ENCODE measurements at regions not wholly inside any gene's neighbourhood (a gene's known extent, or its start where the extent isn't known, plus 50 kb on each side); places are given as distances from the start of the nearest gene placed in this dataset.

DNA sequence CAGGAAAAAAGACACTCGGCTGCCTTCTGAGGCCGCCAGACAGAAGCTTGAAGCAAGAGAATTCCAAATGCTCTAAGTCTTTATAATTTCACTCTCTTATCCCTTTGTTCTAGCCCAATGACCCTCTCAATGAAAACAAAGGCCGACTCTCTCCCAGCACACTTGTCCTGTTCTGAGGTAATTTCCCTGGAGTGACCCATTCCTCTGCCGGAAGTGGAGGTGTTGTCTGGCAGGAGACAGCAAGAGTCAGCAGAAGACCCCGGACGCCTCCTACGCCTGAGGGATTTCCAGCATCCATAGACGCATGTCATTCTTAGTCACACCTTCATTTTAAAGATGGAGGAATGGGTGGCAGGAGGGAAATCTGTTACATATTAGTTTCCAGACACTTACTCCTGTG lies 110.3 kb downstream of the SOD2 start:
- DNase-seq = no peak
- TF ChIP-seq, protein P1, sequence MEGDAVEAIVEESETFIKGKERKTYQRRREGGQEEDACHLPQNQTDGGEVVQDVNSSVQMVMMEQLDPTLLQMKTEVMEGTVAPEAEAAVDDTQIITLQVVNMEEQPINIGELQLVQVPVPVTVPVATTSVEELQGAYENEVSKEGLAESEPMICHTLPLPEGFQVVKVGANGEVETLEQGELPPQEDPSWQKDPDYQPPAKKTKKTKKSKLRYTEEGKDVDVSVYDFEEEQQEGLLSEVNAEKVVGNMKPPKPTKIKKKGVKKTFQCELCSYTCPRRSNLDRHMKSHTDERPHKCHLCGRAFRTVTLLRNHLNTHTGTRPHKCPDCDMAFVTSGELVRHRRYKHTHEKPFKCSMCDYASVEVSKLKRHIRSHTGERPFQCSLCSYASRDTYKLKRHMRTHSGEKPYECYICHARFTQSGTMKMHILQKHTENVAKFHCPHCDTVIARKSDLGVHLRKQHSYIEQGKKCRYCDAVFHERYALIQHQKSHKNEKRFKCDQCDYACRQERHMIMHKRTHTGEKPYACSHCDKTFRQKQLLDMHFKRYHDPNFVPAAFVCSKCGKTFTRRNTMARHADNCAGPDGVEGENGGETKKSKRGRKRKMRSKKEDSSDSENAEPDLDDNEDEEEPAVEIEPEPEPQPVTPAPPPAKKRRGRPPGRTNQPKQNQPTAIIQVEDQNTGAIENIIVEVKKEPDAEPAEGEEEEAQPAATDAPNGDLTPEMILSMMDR (IDR thresholded peaks at IDR 0.05; ENCODE audit: control extremely low read depth, extremely low read depth) = no peak
- H3K4me3 ChIP-seq = no peak overlapping the region
- no peaks in the 10 kb centered on the region for H3K27me3 ChIP-seq (ENCODE audit: control insufficient read depth in 3 of 3, insufficient read depth in 3 of 3, low read length in 2 of 3)
- WGBS, 2 donors = 89% methylated on average over 8 of the region's 8 CpGs
- no peaks in the 10 kb centered on the region for H3K4me1 ChIP-seq (ENCODE audit: control insufficient read depth in 5 of 5, insufficient read depth in 5 of 5, low read length in 5 of 5)
- H3K9ac ChIP-seq (ENCODE audit: insufficient read depth in 1 of 2, low read length in 2 of 2) = no peak overlapping the region
- no peak for ATAC-seq (ENCODE audit: insufficient read depth, low FRiP score)
- no peaks in the 10 kb centered on the region for H3K36me3 ChIP-seq (ENCODE audit: control insufficient read depth in 4 of 4, insufficient read depth in 4 of 4, low read length in 4 of 4)
- peaks cover 0 to 3% (median 0%) of the 10 kb centered on the region in 4 donors for H3K9me3 ChIP-seq (ENCODE audit: control insufficient read depth in 4 of 4, insufficient read depth in 3 of 4, low read length in 3 of 4)
- no peak overlapping the region for H3K27ac ChIP-seq (ENCODE audit: low read depth in 1 of 2, low read length in 1 of 2)

DNA sequence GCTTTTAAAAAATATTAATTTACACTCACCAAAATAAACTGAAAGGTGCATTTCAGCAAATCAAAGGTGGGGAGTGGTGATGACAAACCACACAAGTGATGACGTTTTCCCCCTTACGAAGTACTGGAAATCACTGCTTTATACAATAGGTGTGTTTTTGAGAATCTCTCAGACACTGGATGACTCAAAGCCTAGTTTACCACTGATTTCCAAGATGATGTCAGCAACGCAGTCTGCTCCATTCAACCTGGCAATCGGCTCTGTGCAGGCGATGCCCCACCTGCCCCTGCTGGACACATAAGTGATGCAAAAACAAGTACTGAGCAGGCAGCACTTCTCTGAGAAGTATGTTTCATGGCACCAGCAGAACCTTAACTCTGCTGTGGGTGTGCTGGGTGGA lies 114.4 kb downstream of the SOD2 start:
- no peak for DNase-seq
- TF ChIP-seq, protein P1 (IDR thresholded peaks at IDR 0.05; ENCODE audit: control extremely low read depth, extremely low read depth) = no peak
- 89 to 94% methylated on average over 5 of the region's 5 CpGs for WGBS, 2 donors

DNA sequence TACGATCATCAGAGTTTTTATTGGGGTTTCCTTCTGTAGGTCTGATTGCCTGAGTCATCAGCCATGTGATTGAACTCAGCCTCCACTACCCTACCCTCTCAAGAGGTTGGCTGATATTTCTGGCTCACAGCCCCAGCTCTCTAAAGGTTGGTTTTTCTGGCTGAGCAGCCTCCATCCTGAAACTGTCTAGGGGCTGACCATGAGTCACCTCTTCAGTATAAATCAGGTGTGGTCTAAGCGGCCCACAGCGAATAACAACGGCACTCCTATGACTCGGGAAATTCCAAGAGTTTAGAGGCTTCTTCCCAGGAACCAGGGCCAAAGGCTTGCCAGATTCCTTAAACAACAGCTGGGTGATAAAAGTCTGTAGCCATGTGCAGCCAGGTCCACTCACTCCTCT lies 115.5 kb downstream of the SOD2 start:
- Histone ChIP-seq H3K27ac (ENCODE audit: low read depth in 1 of 2, low read length in 1 of 2) (no peak overlapping the region), H3K4me3 (no peak overlapping the region), H3K36me3 (ENCODE audit: control insufficient read depth in 4 of 4, insufficient read depth in 4 of 4, low read length in 4 of 4) (no peaks in the 10 kb centered on the region), H3K4me1 (ENCODE audit: control insufficient read depth in 5 of 5, insufficient read depth in 5 of 5, low read length in 5 of 5) (no peaks in the 10 kb centered on the region), H3K9ac (ENCODE audit: insufficient read depth in 1 of 2, low read length in 2 of 2) (no peak overlapping the region), H3K27me3 (ENCODE audit: control insufficient read depth in 3 of 3, insufficient read depth in 3 of 3, low read length in 2 of 3) (peaks cover 0 to 2% (median 0%) of the 10 kb centered on the region in 3 donors), H3K9me3 (ENCODE audit: control insufficient read depth in 4 of 4, insufficient read depth in 3 of 4, low read length in 3 of 4) (peaks cover 0 to 6% (median 0%) of the 10 kb centered on the region in 4 donors)
- TF ChIP-seq, protein P1 (IDR thresholded peaks at IDR 0.05; ENCODE audit: control extremely low read depth, extremely low read depth) = no peak
- WGBS, 2 donors = 63 to 81% methylated on average over 5 of the region's 5 CpGs
- ATAC-seq (ENCODE audit: insufficient read depth, low FRiP score) (peak; percentile 51), DNase-seq (no peak)

More for the DNA sequence above, 114.4 kb downstream of the SOD2 start:
- Histone ChIP-seq H3K9ac (ENCODE audit: insufficient read depth in 1 of 2, low read length in 2 of 2) (no peak overlapping the region), H3K27me3 (ENCODE audit: control insufficient read depth in 3 of 3, insufficient read depth in 3 of 3, low read length in 2 of 3) (peaks cover 0 to 2% (median 0%) of the 10 kb centered on the region in 3 donors), H3K27ac (ENCODE audit: low read depth in 1 of 2, low read length in 1 of 2) (no peak overlapping the region), H3K36me3 (ENCODE audit: control insufficient read depth in 4 of 4, insufficient read depth in 4 of 4, low read length in 4 of 4) (no peaks in the 10 kb centered on the region), H3K4me3 (no peak overlapping the region), H3K4me1 (ENCODE audit: control insufficient read depth in 5 of 5, insufficient read depth in 5 of 5, low read length in 5 of 5) (no peaks in the 10 kb centered on the region), H3K9me3 (ENCODE audit: control insufficient read depth in 4 of 4, insufficient read depth in 3 of 4, low read length in 3 of 4) (peaks cover 0 to 6% (median 0%) of the 10 kb centered on the region in 4 donors)
- ATAC-seq (ENCODE audit: insufficient read depth, low FRiP score) = no peak

All from lung (tissue), 11 donors.